ENCODE measurements at regions not wholly inside any gene's neighbourhood (a gene's known extent, or its start where the extent isn't known, plus 50 kb on each side); places are given as distances from the start of the nearest gene placed in this dataset.
"Not testable (repeated sequence)": the region's sequence is repeated elsewhere in the genome, so short reads cannot be mapped to it uniquely, and the experiment has no call there.

GRCh38 chr5:12952409-12952808, 992.1 kb downstream of the DNAH5 start:
- no peak for TF ChIP-seq CTCF (IDR thresholded peaks at IDR 0.05)
- Mint-ChIP-seq H3K9me3 (peaks cover 6% of the 10 kb centered on the region), H3K4me1 (ENCODE audit: low read depth) (no peaks in the 10 kb centered on the region), H3K27ac (no peak overlapping the region), H3K36me3 (ENCODE audit: low read depth) (no peaks in the 10 kb centered on the region), H3K4me3 (no peak overlapping the region), H3K27me3 (ENCODE audit: insufficient read depth) (no peaks in the 10 kb centered on the region)
- no peak for DNase-seq

- H3K4me1 Mint-ChIP-seq (ENCODE audit: low read depth), result no peaks in the 10 kb centered on the region
- DNase-seq, result no peak
- peaks cover 6% of the 10 kb centered on the region for H3K9me3 Mint-ChIP-seq
- no peaks in the 10 kb centered on the region for H3K27me3 Mint-ChIP-seq (ENCODE audit: insufficient read depth)
- no peak overlapping the region for H3K4me3 Mint-ChIP-seq
- no peak for TF ChIP-seq CTCF (IDR thresholded peaks at IDR 0.05)
- H3K27ac Mint-ChIP-seq, result no peak overlapping the region
- H3K36me3 Mint-ChIP-seq (ENCODE audit: low read depth), result no peaks in the 10 kb centered on the region
These were observed 992.6 kb downstream of the DNAH5 start for GRCh38 chr5:12951846-12952245.

- Mint-ChIP-seq H3K9me3 (peaks cover 12% of the 10 kb centered on the region), H3K4me1 (ENCODE audit: low read depth) (no peaks in the 10 kb centered on the region), H3K27me3 (ENCODE audit: insufficient read depth) (no peaks in the 10 kb centered on the region; the same call in 1 of the 2 replicates), H3K4me3 (no peak overlapping the region), H3K27ac (no peak overlapping the region), H3K36me3 (ENCODE audit: low read depth) (no peaks in the 10 kb centered on the region)
- DNase-seq, result no peak
- TF ChIP-seq CTCF (IDR thresholded peaks at IDR 0.05), result no peak
These were observed 997.1 kb downstream of the DNAH5 start for GRCh38 chr5:12947379-12947778.

- H3K4me1 Mint-ChIP-seq (ENCODE audit: low read depth); H3K27me3 Mint-ChIP-seq (ENCODE audit: insufficient read depth); H3K36me3 Mint-ChIP-seq (ENCODE audit: low read depth); DNase-seq; H3K27ac Mint-ChIP-seq; H3K4me3 Mint-ChIP-seq: not testable (repeated sequence)
- H3K9me3 Mint-ChIP-seq, result peaks cover 15% of the 10 kb centered on the region
These were observed 999.0 kb downstream of the DNAH5 start for GRCh38 chr5:12945477-12945876.

- H3K27me3 Mint-ChIP-seq (ENCODE audit: insufficient read depth), result no peaks in the 10 kb centered on the region; the same call in 1 of the 2 replicates
- no peak for TF ChIP-seq CTCF (IDR thresholded peaks at IDR 0.05)
- no peak for DNase-seq
- H3K27ac Mint-ChIP-seq, result no peak overlapping the region
- H3K36me3 Mint-ChIP-seq (ENCODE audit: low read depth), result no peaks in the 10 kb centered on the region
- no peak overlapping the region for H3K4me3 Mint-ChIP-seq
- H3K4me1 Mint-ChIP-seq (ENCODE audit: low read depth), result no peaks in the 10 kb centered on the region
- peaks cover 29% of the 10 kb centered on the region for H3K9me3 Mint-ChIP-seq
These were observed 1008.3 kb downstream of the DNAH5 start for GRCh38 chr5:12936221-12936620.

GRCh38 chr5:12934722-12935121, 1009.8 kb downstream of the DNAH5 start:
- Mint-ChIP-seq H3K27ac (no peak overlapping the region), H3K9me3 (peaks cover 25% of the 10 kb centered on the region), H3K4me3 (no peak overlapping the region), H3K27me3 (ENCODE audit: insufficient read depth) (no peaks in the 10 kb centered on the region; the same call in 1 of the 2 replicates), H3K4me1 (ENCODE audit: low read depth) (no peaks in the 10 kb centered on the region), H3K36me3 (ENCODE audit: low read depth) (no peaks in the 10 kb centered on the region)
- DNase-seq, result no peak
- TF ChIP-seq CTCF (IDR thresholded peaks at IDR 0.05), result no peak
